CD4-positive, alpha-beta T cell treated with Interleukin-2 at 100 ng/mL for 4 hours (primary cell): ENCODE measurements at regions not wholly inside any gene's neighbourhood (a gene's known extent, or its start where the extent isn't known, plus 50 kb on each side); places are given as distances from the start of the nearest gene placed in this dataset.
"Not testable (repeated sequence)": the region's sequence is repeated elsewhere in the genome, so short reads cannot be mapped to it uniquely, and the experiment has no call there.

Experiments
- DNase-seq: peaks from one replicate; pipeline ENCODE4 v3.0.0-alpha.2; 2020; ENCODE audit warnings: low spot score

- no peak for DNase-seq
Measured at GRCh38 chr10:90276894-90277475, 575.6 kb downstream of the KIF20B start.

- no peak for DNase-seq
Measured at GRCh38 chr10:90286406-90286805, 571.4 kb downstream of the HTR7 start.

GRCh38 chr10:90286941-90287340 lies 570.9 kb downstream of the HTR7 start:
- DNase-seq = no peak

GRCh38 chr10:90288391-90288933 lies 569.4 kb downstream of the HTR7 start:
- DNase-seq = no peak

- no peak for DNase-seq
Measured at GRCh38 chr10:90289037-90289436, 568.8 kb downstream of the HTR7 start.

GRCh38 chr10:90293616-90294015 lies 564.2 kb downstream of the HTR7 start:
- DNase-seq = no peak

GRCh38 chr10:90294821-90295540 lies 562.9 kb downstream of the HTR7 start:
- not testable (repeated sequence) for DNase-seq

GRCh38 chr10:90302031-90302430 lies 555.8 kb downstream of the HTR7 start:
- DNase-seq = not testable (repeated sequence)

- no peak for DNase-seq
Measured at GRCh38 chr10:90302758-90303481, 554.9 kb downstream of the HTR7 start.

GRCh38 chr10:90304533-90304932 lies 553.3 kb downstream of the HTR7 start:
- no peak for DNase-seq

- no peak for DNase-seq
Measured at GRCh38 chr10:90306187-90306586, 551.7 kb downstream of the HTR7 start.

GRCh38 chr10:90308223-90308622 lies 549.6 kb downstream of the HTR7 start:
- no peak for DNase-seq

- DNase-seq = no peak
Measured at GRCh38 chr10:90313576-90314325, 544.1 kb downstream of the HTR7 start.

GRCh38 chr10:90314718-90315117 lies 543.1 kb downstream of the HTR7 start:
- no peak for DNase-seq

GRCh38 chr10:90317172-90317571 lies 540.7 kb downstream of the HTR7 start:
- no peak for DNase-seq

- DNase-seq = no peak
Measured at GRCh38 chr10:90318659-90319058, 539.2 kb downstream of the HTR7 start.

GRCh38 chr10:90319188-90319914 lies 538.5 kb downstream of the HTR7 start:
- DNase-seq = no peak

GRCh38 chr10:90321132-90321816 lies 536.6 kb downstream of the HTR7 start:
- no peak for DNase-seq

GRCh38 chr10:90326498-90327267 lies 531.2 kb downstream of the HTR7 start:
- DNase-seq = no peak

- no peak for DNase-seq
Measured at GRCh38 chr10:90327611-90328010, 530.2 kb downstream of the HTR7 start.
